ENCODE measurements at regions not wholly inside any gene's neighbourhood (a gene's known extent, or its start where the extent isn't known, plus 50 kb on each side); places are given as distances from the start of the nearest gene placed in this dataset.

DNA sequence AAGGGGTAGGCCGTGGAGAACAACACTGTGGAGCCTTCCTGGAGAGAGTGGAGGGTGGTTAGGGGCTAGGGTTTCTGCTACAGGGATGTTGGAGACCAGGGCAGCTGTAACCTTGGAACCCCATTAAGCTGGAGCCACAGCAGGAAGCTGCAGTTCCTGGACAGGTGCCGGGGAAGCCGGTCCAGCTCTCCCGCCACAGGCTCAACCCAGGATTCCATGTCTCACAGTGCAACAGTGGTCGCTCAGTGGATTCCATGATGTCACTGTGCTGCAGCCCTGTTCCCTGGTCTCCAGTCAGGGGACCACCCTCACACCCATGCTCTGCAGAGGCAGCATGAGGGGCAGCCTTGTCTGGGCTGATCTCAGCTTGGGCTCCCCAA lies 264.6 kb upstream of the CDYL start:
- DNase-seq = no peak
- ATAC-seq = no peak
- ChIA-PET POLR2A (no interaction called here), CTCF (no interaction called here)
- Mint-ChIP-seq H3K36me3 (ENCODE audit: low read depth) (no peaks in the 10 kb centered on the region), H3K27ac (no peak overlapping the region), H3K4me1 (ENCODE audit: low read depth) (no peaks in the 10 kb centered on the region), H3K27me3 (peaks cover 9% of the 10 kb centered on the region), H3K9me3 (no peaks in the 10 kb centered on the region), H3K4me3 (no peak overlapping the region)
- TF ChIP-seq, protein P1, sequence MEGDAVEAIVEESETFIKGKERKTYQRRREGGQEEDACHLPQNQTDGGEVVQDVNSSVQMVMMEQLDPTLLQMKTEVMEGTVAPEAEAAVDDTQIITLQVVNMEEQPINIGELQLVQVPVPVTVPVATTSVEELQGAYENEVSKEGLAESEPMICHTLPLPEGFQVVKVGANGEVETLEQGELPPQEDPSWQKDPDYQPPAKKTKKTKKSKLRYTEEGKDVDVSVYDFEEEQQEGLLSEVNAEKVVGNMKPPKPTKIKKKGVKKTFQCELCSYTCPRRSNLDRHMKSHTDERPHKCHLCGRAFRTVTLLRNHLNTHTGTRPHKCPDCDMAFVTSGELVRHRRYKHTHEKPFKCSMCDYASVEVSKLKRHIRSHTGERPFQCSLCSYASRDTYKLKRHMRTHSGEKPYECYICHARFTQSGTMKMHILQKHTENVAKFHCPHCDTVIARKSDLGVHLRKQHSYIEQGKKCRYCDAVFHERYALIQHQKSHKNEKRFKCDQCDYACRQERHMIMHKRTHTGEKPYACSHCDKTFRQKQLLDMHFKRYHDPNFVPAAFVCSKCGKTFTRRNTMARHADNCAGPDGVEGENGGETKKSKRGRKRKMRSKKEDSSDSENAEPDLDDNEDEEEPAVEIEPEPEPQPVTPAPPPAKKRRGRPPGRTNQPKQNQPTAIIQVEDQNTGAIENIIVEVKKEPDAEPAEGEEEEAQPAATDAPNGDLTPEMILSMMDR (IDR thresholded peaks at IDR 0.05) = no peak
- intact Hi-C loops (cut with micrococcal nuclease) = no loop called here

DNA sequence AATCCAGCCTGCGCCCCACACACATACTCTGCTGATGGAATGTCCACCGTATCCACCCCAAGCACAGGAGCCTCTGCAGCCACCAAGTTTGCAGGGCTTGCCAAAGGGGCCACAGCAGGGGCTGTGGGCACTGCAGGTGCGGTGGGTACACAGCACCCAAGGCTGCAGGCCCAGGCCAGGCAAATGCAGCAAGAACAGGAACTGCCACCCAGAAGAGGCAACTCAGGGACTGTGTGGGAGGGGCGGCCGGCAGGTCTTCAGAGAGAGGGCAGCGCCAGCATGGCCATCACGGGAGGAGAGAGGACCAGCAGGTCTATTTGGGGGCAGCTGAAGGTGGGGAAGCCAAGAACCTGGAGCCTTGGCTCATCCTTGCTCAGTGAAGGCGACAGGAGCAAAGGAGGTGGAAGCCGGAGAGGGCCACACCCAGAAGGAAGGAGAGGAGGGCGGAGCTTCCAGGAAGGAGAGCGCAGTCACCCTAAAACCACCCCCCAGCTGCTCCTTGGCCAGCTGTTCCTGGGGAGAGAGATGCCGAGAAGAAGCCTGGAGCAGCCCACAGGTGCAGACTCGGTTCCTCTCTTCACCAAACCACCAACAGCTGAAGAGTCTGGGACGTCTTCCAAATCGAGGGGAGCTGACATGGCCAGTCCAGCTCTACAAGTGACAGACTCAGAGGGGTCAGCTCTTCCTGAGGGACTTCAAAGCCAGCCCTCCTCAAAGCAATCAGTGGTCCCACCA lies 265.1 kb upstream of the CDYL start:
- Mint-ChIP-seq H3K27ac (no peak overlapping the region), H3K27me3 (peaks cover 9% of the 10 kb centered on the region), H3K4me3 (no peak overlapping the region), H3K36me3 (ENCODE audit: low read depth) (no peaks in the 10 kb centered on the region), H3K4me1 (ENCODE audit: low read depth) (no peaks in the 10 kb centered on the region), H3K9me3 (no peaks in the 10 kb centered on the region)
- ChIA-PET POLR2A (no interaction called here), CTCF (no interaction called here)
- no peak for DNase-seq
- intact Hi-C loops (cut with micrococcal nuclease) = no loop called here
- TF ChIP-seq, protein P1 (IDR thresholded peaks at IDR 0.05) = no peak
- ATAC-seq = no peak

DNA sequence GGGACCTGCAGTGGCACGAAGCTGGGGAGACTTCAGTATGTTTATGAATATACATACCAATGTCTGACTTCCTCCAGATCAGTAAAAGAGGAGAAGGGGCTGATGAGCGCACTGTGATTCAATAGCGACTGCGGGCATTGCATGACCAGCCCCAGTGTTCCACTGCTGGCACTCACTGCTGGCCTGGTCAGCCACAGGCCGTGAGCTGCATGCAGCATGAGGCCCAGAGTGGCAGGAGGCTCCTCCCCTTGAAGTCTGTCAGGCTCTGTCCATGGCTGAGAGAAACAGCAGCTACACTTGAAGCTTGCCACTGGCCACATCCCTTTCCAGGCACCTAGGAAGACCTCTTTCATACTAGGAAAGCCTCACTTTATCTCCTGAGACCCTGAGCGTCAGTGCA lies 265.9 kb upstream of the CDYL start:
- TF ChIP-seq, protein P1 (IDR thresholded peaks at IDR 0.05) = no peak
- Mint-ChIP-seq H3K4me3 (no peak overlapping the region), H3K4me1 (ENCODE audit: low read depth) (no peaks in the 10 kb centered on the region), H3K36me3 (ENCODE audit: low read depth) (no peaks in the 10 kb centered on the region), H3K27ac (no peak overlapping the region), H3K9me3 (no peaks in the 10 kb centered on the region), H3K27me3 (peaks cover 15% of the 10 kb centered on the region)
- ChIA-PET CTCF (no interaction called here), POLR2A (no interaction called here)
- no peak for DNase-seq
- intact Hi-C loops (cut with micrococcal nuclease) = no loop called here
- no peak for ATAC-seq

DNA sequence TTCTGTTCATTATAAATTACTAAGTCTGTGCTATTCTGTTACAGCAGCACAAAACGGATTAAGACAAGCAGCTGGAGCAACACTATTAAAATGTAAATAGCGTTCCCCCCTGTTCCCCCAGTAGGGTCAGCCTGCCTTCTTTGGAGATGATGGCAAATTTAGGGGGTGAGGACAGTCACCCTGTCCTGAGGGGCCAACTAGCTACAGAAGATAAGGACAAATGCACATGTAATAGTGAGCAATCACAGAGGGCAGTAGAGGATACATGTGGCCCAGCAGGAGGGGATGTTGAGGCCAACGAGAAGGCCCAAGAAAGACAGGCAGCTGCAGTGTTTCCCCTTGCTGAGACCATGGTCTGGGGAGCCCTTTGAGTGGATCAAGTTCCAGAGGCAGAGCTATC lies 266.7 kb upstream of the CDYL start:
- ChIA-PET POLR2A (no interaction called here), CTCF (no interaction called here)
- no peak for DNase-seq
- H3K27me3 Mint-ChIP-seq = peaks cover 19% of the 10 kb centered on the region
- H3K4me3 Mint-ChIP-seq = no peak overlapping the region
- H3K9me3 Mint-ChIP-seq = no peaks in the 10 kb centered on the region
- no peaks in the 10 kb centered on the region for H3K36me3 Mint-ChIP-seq (ENCODE audit: low read depth)
- TF ChIP-seq, protein P1 (IDR thresholded peaks at IDR 0.05) = no peak
- no peaks in the 10 kb centered on the region for H3K4me1 Mint-ChIP-seq (ENCODE audit: low read depth)
- no peak for ATAC-seq
- no peak overlapping the region for H3K27ac Mint-ChIP-seq
- intact Hi-C loops (cut with micrococcal nuclease) = no loop called here

DNA sequence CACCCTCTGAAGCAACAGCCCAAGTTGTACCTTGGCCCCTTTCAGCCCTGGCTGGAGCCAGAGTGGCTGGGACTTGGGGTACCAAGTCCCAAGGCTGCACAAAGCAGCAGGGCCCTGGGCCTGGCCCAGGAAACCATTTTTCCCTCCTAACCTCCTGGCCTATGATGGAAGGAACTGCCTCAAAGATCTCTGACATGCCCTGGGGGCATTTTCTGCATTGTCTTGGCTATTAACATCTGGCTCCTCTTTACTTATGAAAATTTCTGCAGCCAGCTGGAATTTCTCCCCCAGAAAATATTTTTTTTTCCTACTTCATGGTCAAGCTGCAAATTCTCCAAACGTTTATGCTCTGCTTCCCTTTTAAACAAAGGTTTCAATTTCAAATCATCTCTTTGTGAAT lies 269.4 kb upstream of the CDYL start:
- Mint-ChIP-seq H3K36me3 (ENCODE audit: low read depth) (no peaks in the 10 kb centered on the region), H3K4me3 (no peak overlapping the region), H3K27me3 (peaks cover 22% of the 10 kb centered on the region), H3K27ac (no peak overlapping the region), H3K4me1 (ENCODE audit: low read depth) (no peaks in the 10 kb centered on the region), H3K9me3 (no peaks in the 10 kb centered on the region)
- intact Hi-C loops (cut with micrococcal nuclease) = no loop called here
- ChIA-PET POLR2A (no interaction called here), CTCF (no interaction called here)
- TF ChIP-seq, protein P1 (IDR thresholded peaks at IDR 0.05) = no peak
- ATAC-seq = no peak
- no peak for DNase-seq

Data from activated CD8-positive, alpha-beta T cell treated with anti-CD3 and anti-CD28 coated beads for 36 hours (primary cell).